ENCODE measurements at regions not wholly inside any gene's neighbourhood (a gene's known extent, or its start where the extent isn't known, plus 50 kb on each side); places are given as distances from the start of the nearest gene placed in this dataset.

DNA sequence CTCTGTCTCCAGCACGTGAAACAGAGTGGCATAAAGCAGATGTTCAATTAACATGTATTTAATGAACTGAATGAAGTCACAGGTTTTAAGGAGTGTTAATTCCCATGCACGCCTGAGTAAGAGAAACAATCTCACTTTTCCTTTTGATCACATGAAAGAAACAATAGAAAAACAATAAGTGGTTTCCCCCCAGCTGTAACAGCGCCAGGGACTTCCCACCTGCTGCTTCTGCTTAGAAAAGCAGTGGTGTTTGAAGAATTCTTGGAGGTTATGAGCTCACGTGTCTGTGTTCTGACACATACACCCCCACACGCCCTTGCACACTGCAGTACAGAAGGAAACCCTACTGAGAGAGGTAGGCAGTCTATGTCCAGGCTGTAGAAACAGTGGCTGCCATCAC, 51.3 kb upstream of the FRMD4A start:
- Histone ChIP-seq H3K9me3 (no peaks in the 10 kb centered on the region), H3K4me1 (no peaks in the 10 kb centered on the region), H3K27ac (no peak overlapping the region), H3K36me3 (no peaks in the 10 kb centered on the region), H3K27me3 (no peaks in the 10 kb centered on the region), H3K4me3 (no peak overlapping the region)
- TF ChIP-seq, protein P1, sequence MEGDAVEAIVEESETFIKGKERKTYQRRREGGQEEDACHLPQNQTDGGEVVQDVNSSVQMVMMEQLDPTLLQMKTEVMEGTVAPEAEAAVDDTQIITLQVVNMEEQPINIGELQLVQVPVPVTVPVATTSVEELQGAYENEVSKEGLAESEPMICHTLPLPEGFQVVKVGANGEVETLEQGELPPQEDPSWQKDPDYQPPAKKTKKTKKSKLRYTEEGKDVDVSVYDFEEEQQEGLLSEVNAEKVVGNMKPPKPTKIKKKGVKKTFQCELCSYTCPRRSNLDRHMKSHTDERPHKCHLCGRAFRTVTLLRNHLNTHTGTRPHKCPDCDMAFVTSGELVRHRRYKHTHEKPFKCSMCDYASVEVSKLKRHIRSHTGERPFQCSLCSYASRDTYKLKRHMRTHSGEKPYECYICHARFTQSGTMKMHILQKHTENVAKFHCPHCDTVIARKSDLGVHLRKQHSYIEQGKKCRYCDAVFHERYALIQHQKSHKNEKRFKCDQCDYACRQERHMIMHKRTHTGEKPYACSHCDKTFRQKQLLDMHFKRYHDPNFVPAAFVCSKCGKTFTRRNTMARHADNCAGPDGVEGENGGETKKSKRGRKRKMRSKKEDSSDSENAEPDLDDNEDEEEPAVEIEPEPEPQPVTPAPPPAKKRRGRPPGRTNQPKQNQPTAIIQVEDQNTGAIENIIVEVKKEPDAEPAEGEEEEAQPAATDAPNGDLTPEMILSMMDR (IDR thresholded peaks at IDR 0.05): no peak
- TF ChIP-seq POLR2A (IDR thresholded peaks at IDR 0.05): no peak
- DNase-seq: no peak

DNA sequence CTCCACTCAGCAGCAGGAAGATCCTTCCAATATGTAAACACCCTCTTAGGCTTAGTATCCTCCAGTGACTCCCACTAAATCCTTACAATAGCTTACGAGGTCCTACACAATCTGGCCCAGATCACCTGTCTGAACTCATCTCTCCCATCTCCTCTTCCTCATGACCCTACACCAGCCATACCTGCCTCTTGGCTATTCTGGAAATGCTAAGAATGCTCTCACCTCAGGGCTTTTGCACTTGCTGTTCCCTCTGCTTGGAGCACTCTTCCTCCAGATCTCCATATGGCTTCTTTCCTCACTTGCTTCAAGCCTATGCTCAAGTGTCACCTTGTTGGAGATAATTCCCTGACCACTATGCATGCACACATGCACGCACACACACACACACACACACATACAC, 50.8 kb upstream of the FRMD4A start:
- Histone ChIP-seq H3K36me3 (no peaks in the 10 kb centered on the region), H3K27ac (no peak overlapping the region), H3K9me3 (no peaks in the 10 kb centered on the region), H3K27me3 (no peaks in the 10 kb centered on the region), H3K4me1 (no peaks in the 10 kb centered on the region), H3K4me3 (no peak overlapping the region)
- TF ChIP-seq POLR2A (IDR thresholded peaks at IDR 0.05): no peak
- TF ChIP-seq, protein P1 (IDR thresholded peaks at IDR 0.05): no peak
- DNase-seq: no peak

DNA sequence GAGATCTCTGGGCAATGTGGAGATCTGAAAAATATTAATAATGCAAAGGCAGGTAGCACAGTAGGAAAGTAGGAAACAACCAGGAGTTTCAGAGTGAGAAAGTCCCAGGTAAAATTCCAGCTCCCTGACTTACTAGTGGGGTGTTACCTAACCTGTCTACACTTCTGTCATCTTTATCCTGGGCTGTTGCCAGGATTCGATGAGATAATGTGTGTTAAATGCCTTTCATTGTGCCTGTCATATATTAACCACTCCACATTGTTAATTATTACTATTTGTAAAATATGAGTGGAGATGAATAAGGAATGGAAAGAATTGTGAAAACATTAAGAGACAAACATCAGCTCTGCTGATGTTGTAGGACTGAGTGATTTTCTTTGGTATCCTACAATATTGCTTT, 50.0 kb upstream of the FRMD4A start:
- DNase-seq: no peak
- Histone ChIP-seq H3K9me3 (no peaks in the 10 kb centered on the region), H3K4me1 (no peaks in the 10 kb centered on the region), H3K27ac (no peak overlapping the region), H3K4me3 (no peak overlapping the region), H3K36me3 (no peaks in the 10 kb centered on the region), H3K27me3 (no peaks in the 10 kb centered on the region)
- TF ChIP-seq POLR2A (IDR thresholded peaks at IDR 0.05): no peak
- TF ChIP-seq, protein P1 (IDR thresholded peaks at IDR 0.05): no peak

Small RNAs in the stretch of these regions (small RNA-seq; reads per million reads assigned to genes)
- gene MIR1265 (0 reads per million in 2 donors), gene MIR4293 (0 reads per million in 2 donors)
